A673 (cell line): ENCODE measurements at regions not wholly inside any gene's neighbourhood (a gene's known extent, or its start where the extent isn't known, plus 50 kb on each side); places are given as distances from the start of the nearest gene placed in this dataset.

Experiments
- CTCF ChIP-seq: fragments of 300-800, 200-600 bp; sonication (generic); conservative IDR thresholded peaks from 2 replicates; pipeline ENCODE4 v1.5.1; 2017; ENCODE audit warnings: low read depth, mild to moderate bottlenecking, antibody characterized with exemption, low read length, moderate library complexity, mixed read lengths
- EZH2 ChIP-seq: fragments of 200-600 bp; sonication (generic); IDR thresholded peaks from 2 replicates; pipeline ENCODE4 v1.6.1; 2017; ENCODE audit warnings: borderline replicate concordance, low read depth, mild to moderate bottlenecking, mixed read lengths, antibody characterized with exemption, low read length; ENCODE audit not compliant: poor library complexity, severe bottlenecking

- TF ChIP-seq CTCF (0 out of 2 replicates have a peak, but pooled peaks have one; percentile 16), EZH2 (no peak)
Observed at GRCh38 chr5:18010053-18010452, 375.8 kb downstream of the TAF11L14 start.
